ENCODE measurements at regions not wholly inside any gene's neighbourhood (a gene's known extent, or its start where the extent isn't known, plus 50 kb on each side); places are given as distances from the start of the nearest gene placed in this dataset.

DNA sequence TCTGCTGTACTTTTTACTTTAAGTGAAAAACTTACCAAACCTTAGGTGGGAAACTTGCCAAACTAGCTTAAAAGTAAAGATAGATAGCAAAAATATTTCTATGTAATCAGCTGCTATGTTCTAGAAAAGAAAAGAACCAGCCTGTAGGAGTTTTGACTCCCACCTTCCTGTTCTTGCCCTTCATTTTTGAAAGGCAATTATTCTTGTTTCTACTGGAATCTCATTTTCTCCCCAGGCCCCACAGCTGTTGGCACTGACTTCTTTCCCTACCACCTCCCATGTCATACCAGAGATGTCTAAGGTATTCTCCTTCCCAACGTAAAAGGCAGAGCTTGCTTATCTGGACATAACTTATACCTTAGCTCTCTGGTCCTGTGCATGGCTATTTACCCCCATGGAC, 389.7 kb downstream of the ARHGEF28 start:
- H3K9me3 Mint-ChIP-seq, result no peaks in the 10 kb centered on the region
- H3K27ac Mint-ChIP-seq, result no peak overlapping the region
- TF ChIP-seq, protein P1, sequence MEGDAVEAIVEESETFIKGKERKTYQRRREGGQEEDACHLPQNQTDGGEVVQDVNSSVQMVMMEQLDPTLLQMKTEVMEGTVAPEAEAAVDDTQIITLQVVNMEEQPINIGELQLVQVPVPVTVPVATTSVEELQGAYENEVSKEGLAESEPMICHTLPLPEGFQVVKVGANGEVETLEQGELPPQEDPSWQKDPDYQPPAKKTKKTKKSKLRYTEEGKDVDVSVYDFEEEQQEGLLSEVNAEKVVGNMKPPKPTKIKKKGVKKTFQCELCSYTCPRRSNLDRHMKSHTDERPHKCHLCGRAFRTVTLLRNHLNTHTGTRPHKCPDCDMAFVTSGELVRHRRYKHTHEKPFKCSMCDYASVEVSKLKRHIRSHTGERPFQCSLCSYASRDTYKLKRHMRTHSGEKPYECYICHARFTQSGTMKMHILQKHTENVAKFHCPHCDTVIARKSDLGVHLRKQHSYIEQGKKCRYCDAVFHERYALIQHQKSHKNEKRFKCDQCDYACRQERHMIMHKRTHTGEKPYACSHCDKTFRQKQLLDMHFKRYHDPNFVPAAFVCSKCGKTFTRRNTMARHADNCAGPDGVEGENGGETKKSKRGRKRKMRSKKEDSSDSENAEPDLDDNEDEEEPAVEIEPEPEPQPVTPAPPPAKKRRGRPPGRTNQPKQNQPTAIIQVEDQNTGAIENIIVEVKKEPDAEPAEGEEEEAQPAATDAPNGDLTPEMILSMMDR (conservative IDR thresholded peaks at IDR 0.05), result no peak
- DNase-seq (ENCODE audit: extremely low spot score, unreplicated experiment), result no peak
- H3K27me3 Mint-ChIP-seq, result peaks cover 7% of the 10 kb centered on the region
- peaks cover 18% of the 10 kb centered on the region for H3K4me1 Mint-ChIP-seq (ENCODE audit: unreplicated experiment)
- no peaks in the 10 kb centered on the region for H3K36me3 Mint-ChIP-seq
- H3K4me3 Mint-ChIP-seq, result no peak overlapping the region

DNA sequence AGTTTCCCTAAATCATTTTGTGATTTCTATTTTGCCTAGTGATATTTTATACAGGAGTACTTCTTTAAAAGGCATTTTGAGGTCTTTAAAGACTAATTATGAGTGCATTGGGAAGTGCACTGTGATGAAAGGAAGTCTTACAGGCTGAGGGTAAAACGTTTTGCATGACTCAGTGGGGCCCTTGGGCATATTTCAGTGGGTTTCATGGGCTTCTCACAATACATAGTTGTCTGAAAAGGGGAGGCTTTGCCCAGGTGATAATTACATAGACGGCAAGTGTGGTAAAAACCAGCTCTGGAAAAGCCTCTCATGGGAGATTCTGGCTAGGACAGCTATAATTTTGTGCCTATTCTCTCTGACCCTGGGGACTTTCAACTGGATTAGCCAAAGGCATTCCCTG, 387.2 kb downstream of the ARHGEF28 start:
- H3K4me3 Mint-ChIP-seq, result no peak overlapping the region

GRCh38 chr5:74009502-74009901, 383.5 kb downstream of the ARHGEF28 start:
- H3K27me3 Mint-ChIP-seq, result peaks cover 3% of the 10 kb centered on the region
- no peaks in the 10 kb centered on the region for H3K4me1 Mint-ChIP-seq (ENCODE audit: unreplicated experiment)

More for the DNA sequence above, 387.2 kb downstream of the ARHGEF28 start:
- H3K4me1 Mint-ChIP-seq (ENCODE audit: unreplicated experiment), result peaks cover 8% of the 10 kb centered on the region
- H3K9me3 Mint-ChIP-seq, result no peaks in the 10 kb centered on the region
- peaks cover 3% of the 10 kb centered on the region for H3K27me3 Mint-ChIP-seq
- H3K27ac Mint-ChIP-seq, result no peak overlapping the region
- TF ChIP-seq, protein P1 (conservative IDR thresholded peaks at IDR 0.05), result no peak
- H3K36me3 Mint-ChIP-seq, result no peaks in the 10 kb centered on the region
- no peak for DNase-seq (ENCODE audit: extremely low spot score, unreplicated experiment)

GRCh38 chr5:74007193-74007592, 381.2 kb downstream of the ARHGEF28 start:
- Mint-ChIP-seq H3K27ac (no peak overlapping the region), H3K9me3 (peaks cover 3% of the 10 kb centered on the region), H3K27me3 (no peaks in the 10 kb centered on the region), H3K36me3 (no peaks in the 10 kb centered on the region), H3K4me1 (ENCODE audit: unreplicated experiment) (no peaks in the 10 kb centered on the region), H3K4me3 (no peak overlapping the region)
- TF ChIP-seq, protein P1 (conservative IDR thresholded peaks at IDR 0.05), result no peak
- DNase-seq (ENCODE audit: extremely low spot score, unreplicated experiment), result no peak

More at GRCh38 chr5:74009502-74009901, 383.5 kb downstream of the ARHGEF28 start:
- no peak for DNase-seq (ENCODE audit: extremely low spot score, unreplicated experiment)
- no peak overlapping the region for H3K27ac Mint-ChIP-seq
- H3K4me3 Mint-ChIP-seq, result no peak overlapping the region
- H3K9me3 Mint-ChIP-seq, result peaks cover 3% of the 10 kb centered on the region
- no peaks in the 10 kb centered on the region for H3K36me3 Mint-ChIP-seq
- TF ChIP-seq, protein P1 (conservative IDR thresholded peaks at IDR 0.05), result no peak

GRCh38 chr5:73999297-73999696, 373.3 kb downstream of the ARHGEF28 start:
- Mint-ChIP-seq H3K4me1 (ENCODE audit: unreplicated experiment) (peaks cover 23% of the 10 kb centered on the region), H3K36me3 (peaks cover 4% of the 10 kb centered on the region), H3K27ac (no peak overlapping the region), H3K9me3 (peaks cover 5% of the 10 kb centered on the region), H3K27me3 (no peaks in the 10 kb centered on the region), H3K4me3 (no peak overlapping the region)
- DNase-seq (ENCODE audit: extremely low spot score, unreplicated experiment), result no peak
- TF ChIP-seq, protein P1 (conservative IDR thresholded peaks at IDR 0.05), result no peak

DNA sequence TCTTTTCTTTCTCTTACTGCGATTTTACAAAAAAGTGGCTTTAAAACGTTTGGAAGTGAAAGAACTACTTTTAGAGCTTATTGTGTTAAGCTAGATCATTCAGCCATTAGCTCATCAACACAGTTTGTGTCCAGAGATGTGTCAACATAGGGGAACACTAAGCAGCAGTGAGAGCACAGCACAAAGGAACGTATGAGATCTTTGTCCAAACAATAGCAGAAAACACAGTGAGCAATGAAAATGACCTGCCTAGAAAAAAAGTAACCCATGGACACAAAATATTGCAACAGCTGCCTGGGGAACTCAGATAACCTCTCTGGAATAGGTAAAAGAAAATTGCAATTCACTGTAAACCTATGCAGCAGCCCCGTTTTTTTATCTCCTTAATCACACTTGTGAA, 372.5 kb downstream of the ARHGEF28 start:
- H3K27me3 Mint-ChIP-seq, result no peaks in the 10 kb centered on the region
- no peak for DNase-seq (ENCODE audit: extremely low spot score, unreplicated experiment)
- TF ChIP-seq, protein P1 (conservative IDR thresholded peaks at IDR 0.05), result no peak
- H3K4me1 Mint-ChIP-seq (ENCODE audit: unreplicated experiment), result peaks cover 23% of the 10 kb centered on the region
- peaks cover 5% of the 10 kb centered on the region for H3K9me3 Mint-ChIP-seq
- H3K4me3 Mint-ChIP-seq, result no peak overlapping the region
- no peak overlapping the region for H3K27ac Mint-ChIP-seq
- peaks cover 4% of the 10 kb centered on the region for H3K36me3 Mint-ChIP-seq

Measured in type B pancreatic cell (in vitro differentiated cells).